Smooth muscle cell (in vitro differentiated cells): ENCODE measurements at regions not wholly inside any gene's neighbourhood (a gene's known extent, or its start where the extent isn't known, plus 50 kb on each side); places are given as distances from the start of the nearest gene placed in this dataset.
A peak's percentile ranks its signal among the peaks of the same experiment; 100 is the strongest.

Experiments
- DNase-seq: peaks from one replicate; lab custom pipeline; 2025; ENCODE audit not compliant: unreplicated experiment; lab: John Stamatoyannopoulos, UW
- H2AFZ ChIP-seq: fragments of 200-600 bp; sonication (generic); 2 replicates; pipeline ENCODE4 v1.6.0; 2016; ENCODE audit warnings: antibody characterized with exemption, low read depth, mild to moderate bottlenecking
- H3F3A ChIP-seq: fragments of 200-600 bp; sonication (generic); 2 replicates; pipeline ENCODE4 v1.6.0; 2017; ENCODE audit warnings: antibody characterized with exemption, low read depth
- H3K27ac ChIP-seq: fragments of 200-600 bp; sonication (generic); 2 replicates; pipeline ENCODE4 v1.5.1; 2016; ENCODE audit warnings: low read depth, mild to moderate bottlenecking
- H3K27me3 ChIP-seq: fragments of 200-600 bp; sonication (generic); 2 replicates; pipeline ENCODE4 v1.6.1; 2016; ENCODE audit warnings: low read depth, mild to moderate bottlenecking
- H3K36me3 ChIP-seq: fragments of 200-600 bp; sonication (generic); 2 replicates; pipeline ENCODE4 v1.5.1; 2016; ENCODE audit warnings: low read depth
- H3K4me1 ChIP-seq: fragments of 200-600 bp; sonication (generic); 2 replicates; pipeline ENCODE4 v1.5.1; 2016; ENCODE audit warnings: low read depth
- H3K4me2 ChIP-seq: fragments of 200-600 bp; sonication (generic); 2 replicates; pipeline ENCODE4 v1.6.0; 2016; ENCODE audit warnings: mild to moderate bottlenecking
- H3K4me3 ChIP-seq: fragments of 200-600 bp; sonication (generic); 2 replicates; pipeline ENCODE4 v1.5.1; 2016; ENCODE audit warnings: mild to moderate bottlenecking
- H3K79me2 ChIP-seq: fragments of 200-600 bp; sonication (generic); 2 replicates; pipeline ENCODE4 v1.6.0; 2016; ENCODE audit warnings: low read depth, mild to moderate bottlenecking
- H3K9ac ChIP-seq: fragments of 200-600 bp; sonication (generic); 2 replicates; pipeline ENCODE4 v1.6.0; 2016; ENCODE audit warnings: low read depth
- H3K9me3 ChIP-seq: fragments of 200-600 bp; sonication (generic); replicated peaks from 2 replicates; pipeline ENCODE4 v1.5.1; 2016; ENCODE audit warnings: low read depth
- H4K20me1 ChIP-seq: fragments of 200-600 bp; sonication (generic); 2 replicates; pipeline ENCODE4 v1.6.0; 2016; ENCODE audit warnings: low read depth
- CTCF ChIP-seq: fragments of 200-600 bp; sonication (generic); IDR thresholded peaks from 2 replicates; pipeline ENCODE4 v1.5.1; 2017; ENCODE audit warnings: borderline replicate concordance, mild to moderate bottlenecking, antibody characterized with exemption; ENCODE audit not compliant: insufficient read depth, poor library complexity, severe bottlenecking
- WGBS: methylation state at CpG from one replicate; pipeline ENCODE4 v1.1.7; 2016; ENCODE audit warnings: low lambda C conversion rate; 5-methylcytosine and 5-hydroxymethylcytosine counted together

- Histone ChIP-seq H4K20me1 (no peaks in the 10 kb centered on the region), H3K4me2 (peak overlapping the region; percentile 79), H3K36me3 (no peaks in the 10 kb centered on the region), H3K9me3 (no peaks in the 10 kb centered on the region), H3F3A (peaks cover 7% of the 10 kb centered on the region), H3K9ac (no peak overlapping the region), H3K27ac (peak overlapping the region; percentile 67), H2AFZ (peak overlapping the region; percentile 38), H3K4me1 (peaks cover 10% of the 10 kb centered on the region), H3K4me3 (no peak overlapping the region), H3K27me3 (no peaks in the 10 kb centered on the region), H3K79me2 (no peaks in the 10 kb centered on the region)
- TF ChIP-seq CTCF, result no peak
- no peak for DNase-seq
- WGBS, result 43% methylated on average over 4 of the region's 4 CpGs
These were observed 418.8 kb downstream of the OTOL1 start for GRCh38 chr3:161915418-161915750.

- no peak overlapping the region for H3K4me2 ChIP-seq
- H3K4me1 ChIP-seq, result peaks cover 2% of the 10 kb centered on the region
- H3K9me3 ChIP-seq, result no peaks in the 10 kb centered on the region
- no peak for DNase-seq
- H3K27ac ChIP-seq, result peak overlapping the region; percentile 39
- no peak overlapping the region for H2AFZ ChIP-seq
- no peak overlapping the region for H3K4me3 ChIP-seq
- H4K20me1 ChIP-seq, result no peaks in the 10 kb centered on the region
- H3F3A ChIP-seq, result peaks cover 3% of the 10 kb centered on the region
- H3K36me3 ChIP-seq, result no peaks in the 10 kb centered on the region
- 85% methylated on average over 2 of the region's 2 CpGs for WGBS
- no peaks in the 10 kb centered on the region for H3K79me2 ChIP-seq
- TF ChIP-seq CTCF, result no peak
- no peak overlapping the region for H3K9ac ChIP-seq
- H3K27me3 ChIP-seq, result no peaks in the 10 kb centered on the region
These were observed 423.6 kb downstream of the OTOL1 start for GRCh38 chr3:161920196-161920595.

- no peak overlapping the region for H3K4me2 ChIP-seq
- no peaks in the 10 kb centered on the region for H4K20me1 ChIP-seq
- H3K9ac ChIP-seq, result no peak overlapping the region
- DNase-seq, result no peak
- WGBS, result 95% methylated on average over 2 of the region's 2 CpGs
- H3F3A ChIP-seq, result no peaks in the 10 kb centered on the region
- H3K27me3 ChIP-seq, result no peaks in the 10 kb centered on the region
- H3K36me3 ChIP-seq, result no peaks in the 10 kb centered on the region
- no peak for TF ChIP-seq CTCF
- H3K9me3 ChIP-seq, result no peaks in the 10 kb centered on the region
- no peaks in the 10 kb centered on the region for H3K4me1 ChIP-seq
- H3K27ac ChIP-seq, result no peak overlapping the region
- no peaks in the 10 kb centered on the region for H3K79me2 ChIP-seq
- H2AFZ ChIP-seq, result no peak overlapping the region
- H3K4me3 ChIP-seq, result no peak overlapping the region
These were observed 429.2 kb downstream of the OTOL1 start for GRCh38 chr3:161925749-161926360.

- Histone ChIP-seq H3K27me3 (no peaks in the 10 kb centered on the region), H3F3A (no peaks in the 10 kb centered on the region), H3K36me3 (no peaks in the 10 kb centered on the region), H2AFZ (no peak overlapping the region), H3K4me2 (no peak overlapping the region), H3K9me3 (no peaks in the 10 kb centered on the region), H3K4me3 (no peak overlapping the region), H3K9ac (no peak overlapping the region), H3K79me2 (no peaks in the 10 kb centered on the region), H3K27ac (no peak overlapping the region), H3K4me1 (no peaks in the 10 kb centered on the region), H4K20me1 (no peaks in the 10 kb centered on the region)
- no peak for DNase-seq
- no peak for TF ChIP-seq CTCF
- WGBS, result 81% methylated on average over 1 of the region's 1 CpG
These were observed 430.5 kb downstream of the OTOL1 start for GRCh38 chr3:161927131-161927530.
